CD8-positive, alpha-beta memory T cell (primary cell): ENCODE measurements at regions not wholly inside any gene's neighbourhood (a gene's known extent, or its start where the extent isn't known, plus 50 kb on each side); places are given as distances from the start of the nearest gene placed in this dataset.
"Not testable (repeated sequence)": the region's sequence is repeated elsewhere in the genome, so short reads cannot be mapped to it uniquely, and the experiment has no call there.

ENCODE experiments used
- CTCF ChIA-PET: fragments of 350-600 bp; sonication (Branson Sonifier 250); formaldehyde crosslinking; loops from one replicate; lab custom pipeline; 2021; ENCODE audit warnings: antibody characterized with exemption; lab: Charles Lee
- POLR2A ChIA-PET: fragments of 350-600 bp; sonication (Branson Sonifier 250); formaldehyde crosslinking; loops from one replicate; lab custom pipeline; 2021; ENCODE audit warnings: antibody characterized with exemption; lab: Charles Lee
- DNase-seq, 5 donors: peaks; one replicate each; pipeline versions ENCODE4 v3.0.0 to v3.0.0-alpha.2; 2020 to 2022; ENCODE audit warnings: mixed read lengths in 1 of 5
- H3K27ac ChIP-seq: one replicate; pipeline ENCODE4 v1.7.0; 2013; ENCODE audit warnings: low read depth, mild to moderate bottlenecking, low read length, moderate library complexity
- H3K27me3 ChIP-seq: 2 replicates; pipeline ENCODE4 v1.7.0; 2013; ENCODE audit warnings: low read length, mild to moderate bottlenecking; ENCODE audit not compliant: insufficient read depth, poor library complexity, severe bottlenecking
- H3K36me3 ChIP-seq: 2 replicates; pipeline ENCODE4 v1.7.0; 2013; ENCODE audit warnings: mild to moderate bottlenecking, low read length, moderate library complexity; ENCODE audit not compliant: insufficient read depth
- H3K4me1 ChIP-seq: 2 replicates; pipeline ENCODE4 v1.7.0; 2013; ENCODE audit warnings: mild to moderate bottlenecking, low read length, moderate library complexity; ENCODE audit not compliant: insufficient read depth
- H3K4me3 ChIP-seq: 2 replicates; pipeline ENCODE4 v1.7.0; 2013; ENCODE audit warnings: mild to moderate bottlenecking, low read length
- H3K9me3 ChIP-seq: 2 replicates; pipeline ENCODE4 v1.7.0; 2013; ENCODE audit warnings: mild to moderate bottlenecking, low read length
- H3K27ac Mint-ChIP-seq, 8 donors: one replicate each; pipeline ENCODE4 v1.8.0; 2020 to 2021; ENCODE audit warnings: mixed read lengths in 8 of 8, mild to moderate bottlenecking in 6 of 8, inconsistent platforms in 3 of 8, moderate library complexity in 3 of 8
- H3K27me3 Mint-ChIP-seq, 2 donors: one replicate each; pipeline ENCODE4 v1.8.0; 2020 to 2021; ENCODE audit warnings: mixed read lengths in 2 of 2, mild to moderate bottlenecking in 1 of 2, moderate library complexity in 1 of 2
- H3K36me3 Mint-ChIP-seq, 3 donors: one replicate each; pipeline ENCODE4 v1.8.0; 2020 to 2021; ENCODE audit warnings: mixed read lengths in 3 of 3, inconsistent platforms in 1 of 3, mild to moderate bottlenecking in 1 of 3
- H3K4me1 Mint-ChIP-seq, 3 donors: one replicate each; pipeline ENCODE4 v1.8.0; 2020 to 2021; ENCODE audit warnings: mixed read lengths in 3 of 3, inconsistent platforms in 1 of 3, mild to moderate bottlenecking in 1 of 3
- H3K4me3 Mint-ChIP-seq, 7 donors: one replicate each; pipeline ENCODE4 v1.8.0; 2020 to 2021; ENCODE audit warnings: mixed read lengths in 7 of 7, mild to moderate bottlenecking in 6 of 7, moderate library complexity in 4 of 7, inconsistent platforms in 2 of 7
- H3K9me3 Mint-ChIP-seq, 5 donors: one replicate each; pipeline ENCODE4 v1.8.0; 2020 to 2022; ENCODE audit warnings: mixed read lengths in 5 of 5, mild to moderate bottlenecking in 3 of 5, moderate library complexity in 2 of 5, inconsistent platforms in 1 of 5

GRCh38 chr6:68226460-68226859 lies 408.6 kb upstream of the ADGRB3 start:
- ChIA-PET POLR2A (no interaction called here), CTCF (no interaction called here)

GRCh38 chr6:68225729-68226128 lies 409.4 kb upstream of the ADGRB3 start:
- ChIA-PET CTCF (no interaction called here), POLR2A (no interaction called here)
- Mint-ChIP-seq H3K36me3 (no peaks in the 10 kb centered on the region), H3K27ac (no peak overlapping the region), H3K4me3 (no peak overlapping the region), H3K4me1 (no peaks in the 10 kb centered on the region), H3K27me3 (no peaks in the 10 kb centered on the region), H3K9me3 (peaks cover 2 to 23% (median 8%) of the 10 kb centered on the region in 5 donors)
- Histone ChIP-seq H3K9me3 (no peaks in the 10 kb centered on the region), H3K27ac (no peak overlapping the region), H3K27me3 (no peaks in the 10 kb centered on the region), H3K36me3 (no peaks in the 10 kb centered on the region), H3K4me3 (no peak overlapping the region), H3K4me1 (no peaks in the 10 kb centered on the region)
- DNase-seq = no peak

More at GRCh38 chr6:68226460-68226859, 408.6 kb upstream of the ADGRB3 start:
- H3K9me3 Mint-ChIP-seq = peaks cover 2 to 23% (median 7%) of the 10 kb centered on the region in 5 donors
- no peak overlapping the region for H3K27ac ChIP-seq
- H3K9me3 ChIP-seq = no peaks in the 10 kb centered on the region
- no peak overlapping the region for H3K27ac Mint-ChIP-seq
- no peaks in the 10 kb centered on the region for H3K4me1 Mint-ChIP-seq
- H3K36me3 ChIP-seq = no peaks in the 10 kb centered on the region
- no peaks in the 10 kb centered on the region for H3K4me1 ChIP-seq
- H3K4me3 ChIP-seq = no peak overlapping the region
- DNase-seq = no peak
- H3K4me3 Mint-ChIP-seq = no peak overlapping the region
- H3K27me3 Mint-ChIP-seq = no peaks in the 10 kb centered on the region
- no peaks in the 10 kb centered on the region for H3K36me3 Mint-ChIP-seq
- no peaks in the 10 kb centered on the region for H3K27me3 ChIP-seq

GRCh38 chr6:68211242-68211795 lies 423.8 kb upstream of the ADGRB3 start:
- Mint-ChIP-seq H3K27ac (no peak overlapping the region), H3K4me1 (no peaks in the 10 kb centered on the region), H3K4me3 (no peak overlapping the region), H3K36me3 (no peaks in the 10 kb centered on the region), H3K9me3 (peaks cover 3 to 46% (median 29%) of the 10 kb centered on the region in 5 donors), H3K27me3 (no peaks in the 10 kb centered on the region)
- ChIA-PET CTCF (no interaction called here), POLR2A (no interaction called here)
- H3K4me3 ChIP-seq = no peak overlapping the region
- H3K27me3 ChIP-seq = no peaks in the 10 kb centered on the region
- H3K27ac ChIP-seq = no peak overlapping the region
- no peak for DNase-seq
- no peaks in the 10 kb centered on the region for H3K4me1 ChIP-seq
- H3K9me3 ChIP-seq = no peaks in the 10 kb centered on the region
- no peaks in the 10 kb centered on the region for H3K36me3 ChIP-seq

- DNase-seq, H3K9me3 ChIP-seq, H3K4me1 Mint-ChIP-seq, H3K4me1 ChIP-seq, H3K27me3 ChIP-seq, H3K27me3 Mint-ChIP-seq, H3K27ac Mint-ChIP-seq, H3K36me3 Mint-ChIP-seq, H3K27ac ChIP-seq, CTCF ChIA-PET, H3K4me3 ChIP-seq, POLR2A ChIA-PET, H3K36me3 ChIP-seq, H3K4me3 Mint-ChIP-seq: not testable (repeated sequence)
- peaks cover 0 to 39% (median 15%) of the 10 kb centered on the region in 5 donors for H3K9me3 Mint-ChIP-seq
These were observed 427.5 kb upstream of the ADGRB3 start for GRCh38 chr6:68207612-68208011.

- Mint-ChIP-seq H3K4me1 (no peaks in the 10 kb centered on the region), H3K27me3 (no peaks in the 10 kb centered on the region), H3K36me3 (no peaks in the 10 kb centered on the region), H3K27ac (no peak overlapping the region), H3K9me3 (peaks cover 4 to 41% (median 9%) of the 10 kb centered on the region in 5 donors), H3K4me3 (no peak overlapping the region)
- Histone ChIP-seq H3K9me3 (no peaks in the 10 kb centered on the region), H3K27me3 (no peaks in the 10 kb centered on the region), H3K4me1 (no peaks in the 10 kb centered on the region), H3K36me3 (no peaks in the 10 kb centered on the region), H3K4me3 (no peak overlapping the region), H3K27ac (no peak overlapping the region)
- no peak for DNase-seq
- ChIA-PET CTCF (no interaction called here), POLR2A (no interaction called here)
These were observed 434.2 kb upstream of the ADGRB3 start for GRCh38 chr6:68200929-68201328.

- ChIA-PET CTCF (no interaction called here), POLR2A (no interaction called here)
- no peak overlapping the region for H3K27ac ChIP-seq
- no peaks in the 10 kb centered on the region for H3K27me3 ChIP-seq
- no peaks in the 10 kb centered on the region for H3K36me3 Mint-ChIP-seq
- no peak overlapping the region for H3K4me3 Mint-ChIP-seq
- peaks cover 4 to 36% (median 12%) of the 10 kb centered on the region in 5 donors for H3K9me3 Mint-ChIP-seq
- H3K4me3 ChIP-seq = no peak overlapping the region
- DNase-seq = no peak
- H3K27me3 Mint-ChIP-seq = no peaks in the 10 kb centered on the region
- no peak overlapping the region for H3K27ac Mint-ChIP-seq
- no peaks in the 10 kb centered on the region for H3K36me3 ChIP-seq
- no peaks in the 10 kb centered on the region for H3K9me3 ChIP-seq
- no peaks in the 10 kb centered on the region for H3K4me1 Mint-ChIP-seq
- no peaks in the 10 kb centered on the region for H3K4me1 ChIP-seq
These were observed 437.7 kb upstream of the ADGRB3 start for GRCh38 chr6:68197356-68197755.

GRCh38 chr6:68196645-68197044 lies 438.4 kb upstream of the ADGRB3 start:
- Mint-ChIP-seq H3K27ac (no peak overlapping the region), H3K36me3 (no peaks in the 10 kb centered on the region), H3K9me3 (peaks cover 4 to 36% (median 14%) of the 10 kb centered on the region in 5 donors), H3K4me1 (no peaks in the 10 kb centered on the region), H3K4me3 (no peak overlapping the region), H3K27me3 (no peaks in the 10 kb centered on the region)
- H3K9me3 ChIP-seq = no peaks in the 10 kb centered on the region
- ChIA-PET POLR2A (no interaction called here), CTCF (no interaction called here)
- no peaks in the 10 kb centered on the region for H3K27me3 ChIP-seq
- H3K4me3 ChIP-seq = no peak overlapping the region
- no peak for DNase-seq
- no peak overlapping the region for H3K27ac ChIP-seq
- H3K36me3 ChIP-seq = no peaks in the 10 kb centered on the region
- no peaks in the 10 kb centered on the region for H3K4me1 ChIP-seq

- H3K36me3 ChIP-seq, H3K9me3 ChIP-seq, H3K36me3 Mint-ChIP-seq, H3K4me1 ChIP-seq, H3K4me1 Mint-ChIP-seq, POLR2A ChIA-PET, H3K27ac Mint-ChIP-seq, H3K4me3 ChIP-seq, H3K27ac ChIP-seq, DNase-seq, CTCF ChIA-PET, H3K4me3 Mint-ChIP-seq, H3K27me3 ChIP-seq, H3K27me3 Mint-ChIP-seq: not testable (repeated sequence)
- H3K9me3 Mint-ChIP-seq = peaks cover 4 to 33% (median 9%) of the 10 kb centered on the region in 5 donors
These were observed 439.3 kb upstream of the ADGRB3 start for GRCh38 chr6:68195753-68196152.
